ENCODE measurements at regions not wholly inside any gene's neighbourhood (a gene's known extent, or its start where the extent isn't known, plus 50 kb on each side); places are given as distances from the start of the nearest gene placed in this dataset.

DNA sequence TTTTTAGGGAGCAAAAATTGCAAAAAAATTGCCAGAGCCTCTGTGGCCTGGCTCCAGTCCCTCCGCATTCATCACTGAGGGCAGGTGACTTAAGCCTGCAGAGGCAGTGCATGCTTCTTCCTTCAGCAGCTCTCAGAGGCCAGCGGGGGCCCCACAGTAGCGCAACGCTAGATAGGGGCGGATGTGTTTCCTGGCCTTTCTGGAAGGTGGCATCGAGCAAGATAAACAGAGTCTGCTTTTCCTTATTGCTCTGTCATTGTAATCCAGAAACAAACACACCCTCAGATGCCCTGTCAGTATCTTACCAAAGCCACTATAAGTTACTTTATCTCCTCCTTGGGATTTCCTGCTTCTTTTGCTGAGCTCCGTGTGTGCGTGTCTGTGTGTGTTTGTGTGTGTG lies 75.5 kb upstream of the IRX6 start:
- BruUV-seq (replicated peaks), result no TSS peak
- no peaks in the 10 kb centered on the region for H4K20me1 ChIP-seq (ENCODE audit: insufficient read depth)
- no peak overlapping the region for H2AFZ ChIP-seq
- no peaks in the 10 kb centered on the region for H3K4me1 ChIP-seq (replicated peaks; ENCODE audit: insufficient read depth)
- H3K27ac ChIP-seq, result no peak overlapping the region
- no peaks in the 10 kb centered on the region for H3F3A ChIP-seq (ENCODE audit: insufficient read depth, low read depth)
- H3K27me3 ChIP-seq (ENCODE audit: insufficient read depth, low read depth), result no peaks in the 10 kb centered on the region
- TF ChIP-seq, protein P1, sequence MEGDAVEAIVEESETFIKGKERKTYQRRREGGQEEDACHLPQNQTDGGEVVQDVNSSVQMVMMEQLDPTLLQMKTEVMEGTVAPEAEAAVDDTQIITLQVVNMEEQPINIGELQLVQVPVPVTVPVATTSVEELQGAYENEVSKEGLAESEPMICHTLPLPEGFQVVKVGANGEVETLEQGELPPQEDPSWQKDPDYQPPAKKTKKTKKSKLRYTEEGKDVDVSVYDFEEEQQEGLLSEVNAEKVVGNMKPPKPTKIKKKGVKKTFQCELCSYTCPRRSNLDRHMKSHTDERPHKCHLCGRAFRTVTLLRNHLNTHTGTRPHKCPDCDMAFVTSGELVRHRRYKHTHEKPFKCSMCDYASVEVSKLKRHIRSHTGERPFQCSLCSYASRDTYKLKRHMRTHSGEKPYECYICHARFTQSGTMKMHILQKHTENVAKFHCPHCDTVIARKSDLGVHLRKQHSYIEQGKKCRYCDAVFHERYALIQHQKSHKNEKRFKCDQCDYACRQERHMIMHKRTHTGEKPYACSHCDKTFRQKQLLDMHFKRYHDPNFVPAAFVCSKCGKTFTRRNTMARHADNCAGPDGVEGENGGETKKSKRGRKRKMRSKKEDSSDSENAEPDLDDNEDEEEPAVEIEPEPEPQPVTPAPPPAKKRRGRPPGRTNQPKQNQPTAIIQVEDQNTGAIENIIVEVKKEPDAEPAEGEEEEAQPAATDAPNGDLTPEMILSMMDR (conservative IDR thresholded peaks at IDR 0.05), result no peak
- TF ChIP-seq EZH2 (IDR thresholded peaks at IDR 0.05; ENCODE audit: low read depth), result no peak
- DNase-seq, result no peak
- no peak overlapping the region for H3K4me2 ChIP-seq
- no peaks in the 10 kb centered on the region for H3K79me2 ChIP-seq (ENCODE audit: low read depth)
- no peaks in the 10 kb centered on the region for H3K9me2 ChIP-seq (ENCODE audit: insufficient read depth)
- ChIA-PET CTCF (no interaction called here), POLR2A (ENCODE audit: unreplicated experiment) (no interaction called here)
- no peaks in the 10 kb centered on the region for H3K36me3 ChIP-seq (ENCODE audit: low read depth)
- intact Hi-C loops (cut with micrococcal nuclease; ENCODE audit: unreplicated experiment), result no loop called here
- H3K9me3 ChIP-seq (ENCODE audit: insufficient read depth, low read depth), result no peaks in the 10 kb centered on the region
- H3K4me3 ChIP-seq, result no peak overlapping the region

DNA sequence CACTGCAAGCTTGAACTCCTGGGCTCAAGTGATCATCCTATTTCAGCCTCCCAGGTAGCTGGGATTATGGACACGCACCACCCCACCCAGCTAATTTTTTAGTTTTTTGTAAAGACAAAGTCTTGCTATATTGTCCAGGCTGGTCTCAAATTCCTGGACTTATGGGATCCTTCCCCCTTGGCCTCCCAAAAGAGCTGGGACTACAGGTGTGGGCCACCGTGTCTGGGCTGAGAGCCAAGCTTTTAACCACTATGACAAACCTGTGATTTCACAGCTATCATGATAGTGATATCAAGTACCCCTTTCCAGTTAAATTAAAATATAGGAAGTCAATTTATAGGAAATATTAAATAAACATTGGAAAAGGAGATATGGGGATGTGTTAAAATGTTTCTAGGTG lies 74.6 kb upstream of the IRX6 start:
- Histone ChIP-seq H3K27ac (no peak overlapping the region), H3K4me1 (replicated peaks; ENCODE audit: insufficient read depth) (no peaks in the 10 kb centered on the region), H4K20me1 (ENCODE audit: insufficient read depth) (no peaks in the 10 kb centered on the region), H3K79me2 (ENCODE audit: low read depth) (no peaks in the 10 kb centered on the region), H3K36me3 (ENCODE audit: low read depth) (no peaks in the 10 kb centered on the region), H3K9me2 (ENCODE audit: insufficient read depth) (no peaks in the 10 kb centered on the region), H3K9me3 (ENCODE audit: insufficient read depth, low read depth) (no peaks in the 10 kb centered on the region), H3K27me3 (ENCODE audit: insufficient read depth, low read depth) (no peaks in the 10 kb centered on the region), H3F3A (ENCODE audit: insufficient read depth, low read depth) (no peaks in the 10 kb centered on the region), H2AFZ (no peak overlapping the region), H3K4me2 (no peak overlapping the region), H3K4me3 (no peak overlapping the region)
- CTCF ChIA-PET, result no interaction called here
- POLR2A ChIA-PET (ENCODE audit: unreplicated experiment), result no interaction called here
- TF ChIP-seq, protein P1 (conservative IDR thresholded peaks at IDR 0.05), result no peak
- no peak for TF ChIP-seq EZH2 (IDR thresholded peaks at IDR 0.05; ENCODE audit: low read depth)
- intact Hi-C loops (cut with micrococcal nuclease; ENCODE audit: unreplicated experiment), result no loop called here
- no TSS peak for BruUV-seq (replicated peaks)
- no peak for DNase-seq

DNA sequence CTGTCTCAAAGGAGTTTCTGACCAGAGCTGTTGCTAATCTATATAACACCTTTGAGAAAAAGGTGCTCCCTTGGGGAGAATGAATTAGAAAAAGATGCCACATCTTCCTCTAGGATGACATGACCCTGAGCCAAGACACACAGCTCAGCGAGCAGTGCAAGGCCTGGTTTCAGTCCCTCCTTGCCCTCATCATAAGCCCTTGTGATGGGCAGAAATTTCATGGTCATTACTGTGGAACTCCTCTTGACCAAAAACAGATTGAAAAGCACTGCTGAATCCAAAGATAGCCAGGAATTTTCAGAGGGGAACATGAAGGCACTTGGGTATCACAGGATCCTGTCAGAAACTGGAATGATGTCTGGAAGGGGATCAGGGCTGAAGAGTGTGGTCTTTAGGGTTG lies 74.1 kb upstream of the IRX6 start:
- DNase-seq, result no peak
- no peaks in the 10 kb centered on the region for H3K36me3 ChIP-seq (ENCODE audit: low read depth)
- ChIA-PET POLR2A (ENCODE audit: unreplicated experiment) (no interaction called here), CTCF (no interaction called here)
- no peak overlapping the region for H3K4me2 ChIP-seq
- no peaks in the 10 kb centered on the region for H3F3A ChIP-seq (ENCODE audit: insufficient read depth, low read depth)
- no TSS peak for BruUV-seq (replicated peaks)
- H3K4me1 ChIP-seq (replicated peaks; ENCODE audit: insufficient read depth), result no peaks in the 10 kb centered on the region
- no peak overlapping the region for H3K4me3 ChIP-seq
- no peaks in the 10 kb centered on the region for H3K27me3 ChIP-seq (ENCODE audit: insufficient read depth, low read depth)
- intact Hi-C loops (cut with micrococcal nuclease; ENCODE audit: unreplicated experiment), result loop anchor here (10.0 kb wide), 1 partner anchor 1475 kb away; no protein-coding TSS in a partner anchor
- no peaks in the 10 kb centered on the region for H3K9me2 ChIP-seq (ENCODE audit: insufficient read depth)
- TF ChIP-seq, protein P1 (conservative IDR thresholded peaks at IDR 0.05), result no peak
- TF ChIP-seq EZH2 (IDR thresholded peaks at IDR 0.05; ENCODE audit: low read depth), result no peak
- no peak overlapping the region for H3K27ac ChIP-seq
- no peaks in the 10 kb centered on the region for H3K79me2 ChIP-seq (ENCODE audit: low read depth)
- H3K9me3 ChIP-seq (ENCODE audit: insufficient read depth, low read depth), result no peaks in the 10 kb centered on the region
- no peak overlapping the region for H2AFZ ChIP-seq
- H4K20me1 ChIP-seq (ENCODE audit: insufficient read depth), result no peaks in the 10 kb centered on the region
